ENCODE measurements at regions not wholly inside any gene's neighbourhood (a gene's known extent, or its start where the extent isn't known, plus 50 kb on each side); places are given as distances from the start of the nearest gene placed in this dataset.

DNA sequence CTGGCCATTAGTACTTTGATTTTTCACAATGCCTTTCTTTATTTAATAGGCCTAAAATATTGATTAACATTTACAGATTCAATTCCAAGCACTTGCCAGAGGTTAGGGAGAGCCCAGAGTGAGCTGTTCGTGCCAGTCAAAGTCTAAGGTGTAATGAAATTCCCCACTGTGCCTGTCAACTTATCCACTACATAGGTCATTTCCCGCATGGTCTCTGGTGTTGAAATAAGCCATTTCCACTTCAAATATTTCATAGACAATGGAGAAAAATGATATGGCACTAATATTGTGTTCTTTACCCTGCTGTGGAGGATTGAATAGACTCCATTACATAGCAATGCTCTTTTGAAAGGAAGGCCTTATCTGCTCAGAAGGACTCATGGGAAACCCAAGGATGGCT lies 978.1 kb upstream of the CELF2 start:
- TF ChIP-seq POLR2AphosphoS5 (IDR thresholded peaks at IDR 0.05; ENCODE audit: low read depth, low read length): no peak
- TF ChIP-seq TAF1 (IDR thresholded peaks at IDR 0.05; ENCODE audit: borderline replicate concordance, low read depth, low read length): no peak
